Activated CD8-positive, alpha-beta memory T cell treated with anti-CD3 and anti-CD28 coated beads for 1 hour (primary cell): ENCODE measurements at regions not wholly inside any gene's neighbourhood (a gene's known extent, or its start where the extent isn't known, plus 50 kb on each side); places are given as distances from the start of the nearest gene placed in this dataset.

Experiments
- DNase-seq, 2 donors: peaks; one replicate each; pipeline ENCODE4 v3.0.0-alpha.2; 2020; ENCODE audit warnings: low read depth in 1 of 2; ENCODE audit errors: extremely low read depth in 1 of 2

- DNase-seq = no peak
These were observed 969.6 kb upstream of the C9orf72 start for GRCh38 chr9:28542928-28543327.

DNA sequence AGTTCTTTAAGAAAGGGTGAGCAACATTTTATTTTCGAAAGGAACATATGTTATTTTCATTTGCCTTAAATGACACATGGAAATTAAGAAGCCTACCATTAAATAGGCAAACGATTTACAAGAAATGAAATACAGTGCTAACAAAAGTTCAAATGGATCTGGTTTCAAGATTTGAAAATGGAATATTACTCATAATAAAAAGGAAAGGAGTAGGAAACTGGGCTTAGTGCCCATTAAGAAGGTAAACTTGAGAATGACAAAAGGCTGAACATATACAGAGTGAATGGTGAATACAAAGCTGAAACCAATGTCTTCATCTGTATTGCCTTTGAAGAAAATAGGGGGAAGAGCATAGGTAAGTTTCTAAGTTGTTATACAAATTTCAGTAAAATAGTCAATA, 974.2 kb upstream of the C9orf72 start:
- DNase-seq = no peak

DNA sequence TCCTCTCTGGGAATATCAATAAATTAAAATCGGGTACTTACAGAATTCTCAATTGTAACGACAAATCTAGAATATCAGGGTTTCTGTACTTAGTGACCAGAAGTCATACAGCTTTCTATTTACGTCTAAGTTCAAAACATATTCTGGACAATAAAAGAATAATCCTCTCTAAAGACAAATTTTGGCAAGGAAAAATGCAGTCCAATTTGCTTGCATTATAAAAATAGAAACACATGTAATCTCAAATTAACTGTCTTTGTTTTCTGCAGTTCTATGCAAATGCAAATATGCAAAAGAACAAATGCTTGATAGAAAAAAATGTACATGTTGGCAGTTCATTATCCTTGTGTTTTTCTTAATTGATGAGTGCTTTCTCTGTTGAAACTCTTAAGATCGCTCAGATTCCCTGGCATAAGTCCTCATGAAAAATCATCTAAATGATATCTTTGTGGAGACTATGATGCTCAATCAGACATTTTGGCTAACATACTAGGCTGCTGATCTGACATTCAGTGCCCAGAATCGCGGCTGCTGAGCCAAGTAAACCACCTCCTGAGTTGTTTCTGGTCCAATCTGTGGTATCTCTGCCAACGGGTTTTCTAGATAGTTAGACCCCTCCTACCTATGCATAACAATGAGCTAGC, 990.1 kb upstream of the C9orf72 start:
- DNase-seq = no peak

GRCh38 chr9:28583832-28584231, 1010.6 kb upstream of the C9orf72 start:
- DNase-seq = no peak

- no peak for DNase-seq
These were observed 1011.3 kb upstream of the C9orf72 start for GRCh38 chr9:28584542-28584941.

- DNase-seq = no peak
These were observed 1013.8 kb upstream of the C9orf72 start for GRCh38 chr9:28587052-28587451.

GRCh38 chr9:28598408-28598807, 1025.1 kb upstream of the C9orf72 start:
- DNase-seq = no peak

GRCh38 chr9:28600226-28600625, 1026.9 kb upstream of the C9orf72 start:
- DNase-seq = no peak

GRCh38 chr9:28607843-28608242, 1034.6 kb upstream of the C9orf72 start:
- DNase-seq = no peak

GRCh38 chr9:28610339-28610738, 1037.1 kb upstream of the C9orf72 start:
- DNase-seq = no peak

GRCh38 chr9:28616310-28616709, 1043.0 kb upstream of the C9orf72 start:
- DNase-seq = no peak

- DNase-seq = no peak
These were observed 1046.7 kb upstream of the C9orf72 start for GRCh38 chr9:28620011-28620410.

- no peak for DNase-seq
These were observed 1047.4 kb upstream of the C9orf72 start for GRCh38 chr9:28620661-28621060.

DNA sequence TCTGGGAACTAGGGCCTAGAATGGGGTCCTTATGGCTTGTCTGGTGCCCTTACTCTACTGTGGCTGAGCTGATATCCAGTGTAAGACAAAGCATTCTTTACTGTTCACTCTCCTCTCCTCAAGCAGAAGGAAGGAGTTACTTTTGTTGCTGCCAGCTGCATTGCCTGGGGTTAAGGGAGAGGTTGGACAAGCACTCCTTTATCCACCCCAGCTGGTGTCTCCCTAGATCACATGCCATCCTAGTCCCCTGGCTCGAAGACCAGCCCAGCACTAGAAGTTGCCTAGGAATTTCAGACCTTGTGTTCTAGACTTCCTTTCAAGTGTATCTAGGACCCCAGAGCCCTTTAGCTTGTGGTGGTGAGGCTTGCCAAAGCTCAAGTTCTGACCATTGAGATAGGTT, 1051.5 kb upstream of the C9orf72 start:
- no peak for DNase-seq

DNA sequence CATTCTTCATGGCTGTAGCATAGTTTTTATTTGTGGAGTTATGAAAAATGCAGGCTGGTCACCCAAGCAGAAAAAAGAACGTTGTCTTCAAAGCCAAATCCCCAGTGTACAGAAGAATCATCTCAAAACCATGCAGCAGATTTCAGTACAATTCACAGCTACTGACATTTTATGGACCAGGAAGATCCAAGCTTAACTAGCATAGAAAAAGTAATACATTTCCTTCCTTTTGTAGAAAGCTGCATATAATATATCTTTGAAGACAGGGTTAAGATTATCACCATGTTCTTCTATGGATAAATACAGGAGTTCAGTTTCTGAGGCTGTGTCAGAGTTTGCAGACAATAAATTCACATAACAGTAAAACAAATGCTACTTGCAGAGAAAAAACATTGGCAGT, 1054.8 kb upstream of the C9orf72 start:
- DNase-seq = no peak

GRCh38 chr9:28648723-28649122, 1075.4 kb upstream of the C9orf72 start:
- no peak for DNase-seq

DNA sequence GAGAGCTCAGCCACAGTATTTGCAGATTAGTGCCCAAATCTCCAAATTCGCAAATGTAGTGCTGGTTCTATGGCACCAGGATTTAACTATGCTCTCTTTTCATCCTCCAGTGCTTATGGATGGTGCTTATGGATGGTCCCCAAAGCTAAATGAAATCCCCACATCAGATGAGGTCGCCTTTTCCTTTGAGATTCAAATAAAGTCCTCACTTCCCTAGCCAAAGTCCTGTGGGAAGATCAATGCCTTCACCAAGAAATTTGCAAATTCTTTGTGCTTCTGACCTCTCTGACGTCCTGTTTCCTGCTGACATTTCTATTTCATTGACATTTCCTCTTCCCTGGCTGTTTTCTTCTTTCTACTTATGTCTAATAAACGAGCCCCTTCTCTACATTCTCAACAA, 1077.0 kb upstream of the C9orf72 start:
- DNase-seq = no peak

GRCh38 chr9:28651050-28651722, 1077.9 kb upstream of the C9orf72 start:
- no peak for DNase-seq

GRCh38 chr9:28653216-28653615, 1079.9 kb upstream of the C9orf72 start:
- no peak for DNase-seq

- DNase-seq = no peak
These were observed 1083.4 kb upstream of the C9orf72 start for GRCh38 chr9:28656727-28657126.

DNA sequence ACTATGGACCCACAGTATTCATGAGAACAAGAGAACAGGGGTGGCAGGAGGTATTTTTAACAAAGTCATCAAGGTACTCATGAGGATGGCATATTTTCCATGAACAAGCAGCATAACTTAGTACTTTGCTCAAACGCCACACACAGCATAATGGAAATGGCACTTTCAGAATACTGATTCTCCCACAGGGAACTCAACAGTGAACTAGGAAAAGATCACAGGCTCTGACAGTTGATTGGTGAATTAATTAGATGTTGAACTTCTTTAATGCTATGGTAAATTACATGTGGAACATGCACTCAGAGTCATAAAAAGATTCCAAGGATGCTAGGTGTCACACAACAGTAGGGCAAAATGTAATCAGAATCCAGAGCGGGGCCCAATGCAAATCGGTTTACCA, 1088.6 kb upstream of the C9orf72 start:
- DNase-seq = no peak

DNA sequence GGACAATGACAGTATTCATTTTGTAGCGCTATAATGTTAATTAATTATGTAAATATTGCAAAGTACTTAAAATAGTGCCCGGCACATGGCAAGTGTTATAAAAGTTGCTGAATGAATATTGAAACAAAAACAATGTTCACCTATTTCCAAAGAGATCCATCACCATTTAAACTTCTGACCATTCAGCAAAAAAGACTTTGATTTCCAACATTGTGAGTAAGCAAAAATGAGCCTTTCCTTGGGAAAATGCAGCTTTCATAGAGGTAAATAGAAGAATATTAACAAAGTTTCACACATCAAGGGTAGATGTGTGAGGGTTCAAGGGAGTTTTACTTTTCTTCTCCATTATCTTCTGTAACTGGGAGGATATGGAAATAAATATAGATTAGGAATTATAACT, 1089.4 kb upstream of the C9orf72 start:
- no peak for DNase-seq

DNA sequence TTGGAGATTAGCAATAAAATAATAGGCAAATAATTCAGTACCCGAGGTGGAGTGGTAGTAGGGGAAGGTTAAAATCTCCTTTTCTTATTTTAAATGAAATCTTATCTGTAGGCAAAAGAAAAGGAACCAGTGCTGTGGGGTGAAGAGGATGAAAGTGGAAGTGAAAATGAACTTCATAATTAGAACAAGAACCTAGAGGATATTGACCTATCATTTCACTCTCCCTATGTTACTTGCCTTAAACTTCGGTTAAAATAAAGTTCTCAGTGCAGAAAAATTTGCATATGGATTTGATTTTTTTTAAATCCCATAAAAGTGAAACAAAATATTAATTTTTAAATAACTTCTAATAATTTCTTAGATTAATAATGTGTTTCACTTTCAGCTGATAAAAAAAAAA, 1094.9 kb upstream of the C9orf72 start:
- no peak for DNase-seq
